ENCODE measurements at regions not wholly inside any gene's neighbourhood (a gene's known extent, or its start where the extent isn't known, plus 50 kb on each side); places are given as distances from the start of the nearest gene placed in this dataset.
A peak's percentile ranks its signal among the peaks of the same experiment; 100 is the strongest.
"Not testable (repeated sequence)": the region's sequence is repeated elsewhere in the genome, so short reads cannot be mapped to it uniquely, and the experiment has no call there.

GRCh38 chr20:53664121-53664520 is 70.5 kb upstream of the ZNF217 start:
- no peak for DNase-seq
- Histone ChIP-seq H3K4me3 (ENCODE audit: control insufficient read depth in 1 of 7, extremely low read depth in 1 of 7, insufficient read depth in 4 of 7, low read depth in 2 of 7, low read length in 6 of 7) (no peak overlapping the region), H3K4me1 (ENCODE audit: control extremely low read depth in 1 of 4, control insufficient read depth in 4 of 4, insufficient read depth in 4 of 4, low read length in 3 of 4) (peaks cover 10 to 31% (median 20%) of the 10 kb centered on the region in 4 experiments), H3K27ac (ENCODE audit: insufficient read depth in 1 of 2, low read depth in 1 of 2, low read length in 2 of 2, poor library complexity in 1 of 2, severe bottlenecking in 2 of 2) (no peak overlapping the region), H3K27me3 (replicated peaks in 2 of 5; ENCODE audit: control insufficient read depth in 4 of 5, insufficient read depth in 5 of 5, low read length in 4 of 5) (no peaks in the 10 kb centered on the region), H3K9me3 (ENCODE audit: control extremely low read depth in 1 of 5, control insufficient read depth in 4 of 5, insufficient read depth in 2 of 5, low read depth in 1 of 5, low read length in 4 of 5) (no peaks in the 10 kb centered on the region), H3K36me3 (ENCODE audit: control insufficient read depth in 4 of 4, insufficient read depth in 4 of 4, low read length in 3 of 4) (no peaks in the 10 kb centered on the region)
- ChIA-PET POLR2A (no interaction called here), CTCF (interaction anchor here (0.6 to 1.6 kb wide), 5 partner anchors 11 to 251 kb away, joined by 3 to 4 read pairs (median 4); no protein-coding TSS in a partner anchor)
- WGBS (ENCODE audit: insufficient coverage), result 100% methylated on average over 1 of the region's 4 CpGs

DNA sequence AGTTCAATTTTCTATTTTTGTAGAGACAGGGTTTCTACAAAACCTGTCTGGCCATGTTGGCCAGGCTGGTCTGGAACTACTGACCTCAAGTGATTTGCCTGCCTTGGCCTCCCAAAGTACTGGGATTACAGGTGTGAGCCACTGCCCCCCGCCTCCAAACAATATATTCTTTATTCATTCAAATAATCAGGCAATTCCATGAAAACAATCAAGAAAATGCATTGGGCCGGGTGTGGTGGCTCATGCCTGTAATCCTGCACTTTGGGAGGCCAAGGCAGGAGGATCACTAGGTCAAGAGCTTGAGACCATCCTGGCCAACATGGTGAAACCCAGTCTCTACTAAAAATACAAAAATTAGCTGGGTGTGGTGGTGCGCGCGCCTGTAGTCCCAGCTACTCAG is 69.9 kb upstream of the ZNF217 start:
- H3K4me3 ChIP-seq (ENCODE audit: control insufficient read depth in 1 of 7, extremely low read depth in 1 of 7, insufficient read depth in 4 of 7, low read depth in 2 of 7, low read length in 6 of 7); H3K27me3 ChIP-seq (replicated peaks in 2 of 5; ENCODE audit: control insufficient read depth in 4 of 5, insufficient read depth in 5 of 5, low read length in 4 of 5); H3K9me3 ChIP-seq (ENCODE audit: control extremely low read depth in 1 of 5, control insufficient read depth in 4 of 5, insufficient read depth in 2 of 5, low read depth in 1 of 5, low read length in 4 of 5); H3K27ac ChIP-seq (ENCODE audit: insufficient read depth in 1 of 2, low read depth in 1 of 2, low read length in 2 of 2, poor library complexity in 1 of 2, severe bottlenecking in 2 of 2); DNase-seq; POLR2A ChIA-PET; H3K36me3 ChIP-seq (ENCODE audit: control insufficient read depth in 4 of 4, insufficient read depth in 4 of 4, low read length in 3 of 4): not testable (repeated sequence)
- CTCF ChIA-PET, result interaction anchor here (1.1 to 1.6 kb wide), 4 partner anchors 10 to 252 kb away, joined by 3 to 4 read pairs (median 4); no protein-coding TSS in a partner anchor
- peaks cover 10 to 31% (median 20%) of the 10 kb centered on the region in 4 experiments for H3K4me1 ChIP-seq (ENCODE audit: control extremely low read depth in 1 of 4, control insufficient read depth in 4 of 4, insufficient read depth in 4 of 4, low read length in 3 of 4)
- WGBS (ENCODE audit: insufficient coverage), result 100% methylated on average over 1 of the region's 5 CpGs

GRCh38 chr20:53662595-53662994 is 69.0 kb upstream of the ZNF217 start:
- CTCF ChIA-PET, result interaction anchor here (1.2 to 1.6 kb wide), 3 partner anchors 13 to 253 kb away, joined by 3 to 5 read pairs (median 3); no protein-coding TSS in a partner anchor
- Histone ChIP-seq H3K4me3 (ENCODE audit: control insufficient read depth in 1 of 7, extremely low read depth in 1 of 7, insufficient read depth in 4 of 7, low read depth in 2 of 7, low read length in 6 of 7) (no peak overlapping the region), H3K9me3 (ENCODE audit: control extremely low read depth in 1 of 5, control insufficient read depth in 4 of 5, insufficient read depth in 2 of 5, low read depth in 1 of 5, low read length in 4 of 5) (no peaks in the 10 kb centered on the region), H3K36me3 (ENCODE audit: control insufficient read depth in 4 of 4, insufficient read depth in 4 of 4, low read length in 3 of 4) (no peaks in the 10 kb centered on the region), H3K27ac (ENCODE audit: insufficient read depth in 1 of 2, low read depth in 1 of 2, low read length in 2 of 2, poor library complexity in 1 of 2, severe bottlenecking in 2 of 2) (no peak overlapping the region), H3K4me1 (ENCODE audit: control extremely low read depth in 1 of 4, control insufficient read depth in 4 of 4, insufficient read depth in 4 of 4, low read length in 3 of 4) (peaks cover 10 to 39% (median 24%) of the 10 kb centered on the region in 4 experiments), H3K27me3 (replicated peaks in 2 of 5; ENCODE audit: control insufficient read depth in 4 of 5, insufficient read depth in 5 of 5, low read length in 4 of 5) (no peaks in the 10 kb centered on the region)
- POLR2A ChIA-PET, result no interaction called here
- DNase-seq, result no peak
- WGBS (ENCODE audit: insufficient coverage), result 100% methylated on average over 1 of the region's 3 CpGs

DNA sequence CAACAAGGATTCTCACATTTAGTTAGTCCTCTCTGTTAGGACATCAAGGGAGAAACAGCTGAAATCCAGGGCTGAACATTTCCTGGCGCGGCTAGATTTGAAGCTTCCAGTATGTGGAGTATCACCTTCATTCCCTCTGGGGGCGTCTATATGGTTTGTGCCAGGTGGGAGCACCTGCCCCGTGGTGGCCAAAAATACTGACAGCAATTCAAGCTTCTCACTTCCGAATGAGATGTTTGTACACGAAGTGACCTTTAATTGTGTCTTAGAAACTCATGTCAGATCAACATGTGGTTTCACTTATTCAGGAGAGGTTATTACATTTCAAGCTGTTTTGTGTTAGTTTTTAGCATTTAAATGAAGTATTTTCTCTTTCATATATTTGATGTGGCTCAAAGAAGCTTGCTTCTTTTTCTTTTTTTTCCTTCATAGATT is 67.3 kb upstream of the ZNF217 start:
- no peaks in the 10 kb centered on the region for H3K36me3 ChIP-seq (ENCODE audit: control insufficient read depth in 4 of 4, insufficient read depth in 4 of 4, low read length in 3 of 4)
- peak overlapping the region in 4 of 7 experiments; percentile 54 to 85 (median 76) for H3K4me3 ChIP-seq (ENCODE audit: control insufficient read depth in 1 of 7, extremely low read depth in 1 of 7, insufficient read depth in 4 of 7, low read depth in 2 of 7, low read length in 6 of 7)
- WGBS (ENCODE audit: insufficient coverage), result 88% methylated on average over 5 of the region's 6 CpGs
- no peak for DNase-seq
- H3K27me3 ChIP-seq (replicated peaks in 2 of 5; ENCODE audit: control insufficient read depth in 4 of 5, insufficient read depth in 5 of 5, low read length in 4 of 5), result no peaks in the 10 kb centered on the region
- POLR2A ChIA-PET, result no interaction called here
- CTCF ChIA-PET, result interaction anchor here (0.7 to 1.6 kb wide), 8 partner anchors 16 to 279 kb away, joined by 3 to 5 read pairs (median 3); no protein-coding TSS in a partner anchor
- no peak overlapping the region for H3K27ac ChIP-seq (ENCODE audit: insufficient read depth in 1 of 2, low read depth in 1 of 2, low read length in 2 of 2, poor library complexity in 1 of 2, severe bottlenecking in 2 of 2)
- no peaks in the 10 kb centered on the region for H3K9me3 ChIP-seq (ENCODE audit: control extremely low read depth in 1 of 5, control insufficient read depth in 4 of 5, insufficient read depth in 2 of 5, low read depth in 1 of 5, low read length in 4 of 5)
- H3K4me1 ChIP-seq (ENCODE audit: control extremely low read depth in 1 of 4, control insufficient read depth in 4 of 4, insufficient read depth in 4 of 4, low read length in 3 of 4), result peaks cover 25 to 56% (median 37%) of the 10 kb centered on the region in 4 experiments

DNA sequence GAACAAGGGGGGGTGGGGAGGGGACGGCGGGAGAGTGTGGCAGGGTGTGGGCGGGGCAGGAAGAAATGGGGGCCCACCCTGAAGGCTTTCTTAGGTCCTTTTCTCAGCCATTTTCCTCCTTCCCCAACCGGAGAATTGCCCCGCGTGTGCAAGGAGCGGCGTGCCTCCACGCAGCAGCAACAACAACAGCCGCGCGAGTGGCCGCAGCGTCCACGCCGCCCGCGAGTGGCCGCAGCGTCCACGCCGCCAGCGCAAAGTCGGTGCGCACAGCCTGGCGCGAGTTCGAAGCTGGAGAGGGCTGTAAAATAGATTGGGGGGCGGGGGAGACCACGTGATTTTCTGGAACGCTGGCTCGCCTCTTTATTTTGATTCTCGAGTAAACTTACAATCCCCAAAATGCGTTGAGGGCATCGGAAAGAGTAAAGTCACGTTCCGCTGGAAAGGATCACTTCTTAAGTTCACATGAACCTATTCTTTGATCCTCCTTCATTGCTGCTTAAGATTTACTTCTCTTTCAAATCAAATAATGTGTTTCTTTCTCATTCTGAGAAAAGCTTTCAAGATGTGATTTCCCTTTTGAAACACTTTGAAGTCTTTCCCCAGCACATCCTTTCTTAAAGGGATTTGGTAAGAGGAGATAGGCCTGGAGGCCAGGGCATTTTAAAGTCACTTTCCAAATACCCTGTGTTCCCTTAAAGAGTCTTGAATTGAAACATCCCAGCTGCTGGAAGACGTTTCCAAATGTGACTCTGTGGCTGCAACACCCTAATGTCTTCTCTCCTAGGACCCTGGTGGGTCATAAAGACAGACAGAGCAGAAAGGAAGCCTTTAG is 66.7 kb upstream of the ZNF217 start:
- POLR2A ChIA-PET, result interaction anchor here (0.6 kb wide), 1 partner anchor 17 kb away, joined by 3 read pairs; no protein-coding TSS in a partner anchor

GRCh38 chr20:53658973-53659372 is 65.3 kb upstream of the ZNF217 start:
- CTCF ChIA-PET, result interaction anchor here (0.7 to 1.6 kb wide), 3 partner anchors 9 to 34 kb away, joined by 3 to 6 read pairs (median 3); no protein-coding TSS in a partner anchor
- no peak overlapping the region for H3K27ac ChIP-seq (ENCODE audit: insufficient read depth in 1 of 2, low read depth in 1 of 2, low read length in 2 of 2, poor library complexity in 1 of 2, severe bottlenecking in 2 of 2)

More for the DNA sequence above, 66.7 kb upstream of the ZNF217 start:
- no peaks in the 10 kb centered on the region for H3K27me3 ChIP-seq (replicated peaks in 2 of 5; ENCODE audit: control insufficient read depth in 4 of 5, insufficient read depth in 5 of 5, low read length in 4 of 5)
- WGBS (ENCODE audit: insufficient coverage), result 9% methylated on average over 27 of the region's 38 CpGs
- peaks cover 29 to 62% (median 42%) of the 10 kb centered on the region in 4 experiments for H3K4me1 ChIP-seq (ENCODE audit: control extremely low read depth in 1 of 4, control insufficient read depth in 4 of 4, insufficient read depth in 4 of 4, low read length in 3 of 4)
- peak overlapping the region; percentile 43 to 85 (median 71) for H3K4me3 ChIP-seq (ENCODE audit: control insufficient read depth in 1 of 7, extremely low read depth in 1 of 7, insufficient read depth in 4 of 7, low read depth in 2 of 7, low read length in 6 of 7)
- H3K36me3 ChIP-seq (ENCODE audit: control insufficient read depth in 4 of 4, insufficient read depth in 4 of 4, low read length in 3 of 4), result no peaks in the 10 kb centered on the region
- H3K27ac ChIP-seq (ENCODE audit: insufficient read depth in 1 of 2, low read depth in 1 of 2, low read length in 2 of 2, poor library complexity in 1 of 2, severe bottlenecking in 2 of 2), result peak overlapping the region in 1 of 2 experiments; percentile 61
- CTCF ChIA-PET, result interaction anchor here (0.8 to 1.6 kb wide), 7 partner anchors 17 to 273 kb away, joined by 3 to 5 read pairs (median 3); no protein-coding TSS in a partner anchor
- H3K9me3 ChIP-seq (ENCODE audit: control extremely low read depth in 1 of 5, control insufficient read depth in 4 of 5, insufficient read depth in 2 of 5, low read depth in 1 of 5, low read length in 4 of 5), result no peaks in the 10 kb centered on the region
- DNase-seq, result peak in 1 of 3 donors; percentile 41

DNA sequence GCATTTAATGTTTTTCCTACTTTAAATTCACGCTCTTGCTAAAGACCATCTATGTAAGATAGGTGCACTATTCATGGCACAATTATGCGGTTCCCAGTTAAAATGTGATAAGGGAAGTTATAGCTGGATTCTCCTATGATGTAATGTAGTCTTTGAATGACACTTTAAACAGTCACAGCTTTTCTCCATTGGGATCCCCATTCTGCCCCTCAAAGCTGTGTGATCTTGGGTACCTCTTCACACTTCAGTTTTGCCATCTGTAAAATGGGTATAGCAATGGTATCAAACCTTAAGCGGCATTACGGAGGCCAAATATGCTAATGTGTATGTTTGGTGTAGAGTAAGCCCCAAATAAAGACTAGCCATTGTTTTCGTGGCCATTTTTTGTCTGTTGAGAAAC is 64.7 kb upstream of the ZNF217 start:
- WGBS (ENCODE audit: insufficient coverage), result 93% methylated on average over 3 of the region's 5 CpGs
- ChIA-PET CTCF (interaction anchor here (0.7 to 1.9 kb wide), 8 partner anchors 9 to 282 kb away, joined by 3 to 11 read pairs (median 3); no protein-coding TSS in a partner anchor), POLR2A (no interaction called here)
- no peak for DNase-seq
- peaks cover 32 to 74% (median 53%) of the 10 kb centered on the region in 4 experiments for H3K4me1 ChIP-seq (ENCODE audit: control extremely low read depth in 1 of 4, control insufficient read depth in 4 of 4, insufficient read depth in 4 of 4, low read length in 3 of 4)
- H3K36me3 ChIP-seq (ENCODE audit: control insufficient read depth in 4 of 4, insufficient read depth in 4 of 4, low read length in 3 of 4), result no peaks in the 10 kb centered on the region
- H3K27ac ChIP-seq (ENCODE audit: insufficient read depth in 1 of 2, low read depth in 1 of 2, low read length in 2 of 2, poor library complexity in 1 of 2, severe bottlenecking in 2 of 2), result no peak overlapping the region
- H3K27me3 ChIP-seq (replicated peaks in 2 of 5; ENCODE audit: control insufficient read depth in 4 of 5, insufficient read depth in 5 of 5, low read length in 4 of 5), result no peaks in the 10 kb centered on the region
- no peak overlapping the region for H3K4me3 ChIP-seq (ENCODE audit: control insufficient read depth in 1 of 7, extremely low read depth in 1 of 7, insufficient read depth in 4 of 7, low read depth in 2 of 7, low read length in 6 of 7)
- H3K9me3 ChIP-seq (ENCODE audit: control extremely low read depth in 1 of 5, control insufficient read depth in 4 of 5, insufficient read depth in 2 of 5, low read depth in 1 of 5, low read length in 4 of 5), result no peaks in the 10 kb centered on the region

More at GRCh38 chr20:53658973-53659372, 65.3 kb upstream of the ZNF217 start:
- POLR2A ChIA-PET, result no interaction called here
- H3K4me1 ChIP-seq (ENCODE audit: control extremely low read depth in 1 of 4, control insufficient read depth in 4 of 4, insufficient read depth in 4 of 4, low read length in 3 of 4), result peaks cover 31 to 69% (median 48%) of the 10 kb centered on the region in 4 experiments
- no peak for DNase-seq
- no peaks in the 10 kb centered on the region for H3K27me3 ChIP-seq (replicated peaks in 2 of 5; ENCODE audit: control insufficient read depth in 4 of 5, insufficient read depth in 5 of 5, low read length in 4 of 5)
- no peaks in the 10 kb centered on the region for H3K36me3 ChIP-seq (ENCODE audit: control insufficient read depth in 4 of 4, insufficient read depth in 4 of 4, low read length in 3 of 4)
- WGBS (ENCODE audit: insufficient coverage), result 93% methylated on average over 5 of the region's 11 CpGs
- no peak overlapping the region for H3K4me3 ChIP-seq (ENCODE audit: control insufficient read depth in 1 of 7, extremely low read depth in 1 of 7, insufficient read depth in 4 of 7, low read depth in 2 of 7, low read length in 6 of 7)
- H3K9me3 ChIP-seq (ENCODE audit: control extremely low read depth in 1 of 5, control insufficient read depth in 4 of 5, insufficient read depth in 2 of 5, low read depth in 1 of 5, low read length in 4 of 5), result no peaks in the 10 kb centered on the region
